CD4-positive, CD25-positive, alpha-beta regulatory T cell (primary cell): ENCODE measurements at regions not wholly inside any gene's neighbourhood (a gene's known extent, or its start where the extent isn't known, plus 50 kb on each side); places are given as distances from the start of the nearest gene placed in this dataset.

Source experiments
- ATAC-seq, 2 donors: fragments of 150-1000 bp; cut with Tn5 transposase; one replicate each; pipeline ENCODE4 v1.10.0; 2021; ENCODE audit warnings: low read depth in 2 of 2, moderate number of reproducible peaks in 2 of 2, moderate library complexity in 1 of 2
- DNase-seq, 3 donors: peaks; one replicate each; pipeline versions ENCODE4 v3.0.0 to v3.0.0-alpha.2; 2012 to 2022; ENCODE audit warnings: mixed read lengths in 1 of 3
- H3K27ac ChIP-seq: one replicate; pipeline ENCODE4 v1.7.0; 2013; ENCODE audit warnings: mild to moderate bottlenecking, low read length; ENCODE audit not compliant: insufficient read depth, poor library complexity, severe bottlenecking
- H3K27me3 ChIP-seq: one replicate; pipeline ENCODE4 v1.7.0; 2013; ENCODE audit warnings: low read length; ENCODE audit not compliant: control insufficient read depth, insufficient read depth
- H3K36me3 ChIP-seq: one replicate; pipeline ENCODE4 v1.7.0; 2013; ENCODE audit warnings: mild to moderate bottlenecking, low read length, moderate library complexity; ENCODE audit not compliant: control insufficient read depth, insufficient read depth
- H3K4me1 ChIP-seq: 2 replicates; pipeline ENCODE4 v1.7.0; 2013; ENCODE audit warnings: mild to moderate bottlenecking, low read length; ENCODE audit not compliant: insufficient read depth, control insufficient read depth, poor library complexity, severe bottlenecking
- H3K4me3 ChIP-seq: one replicate; pipeline ENCODE4 v1.7.0; 2013; ENCODE audit warnings: low read depth, mild to moderate bottlenecking, low read length, moderate library complexity
- H3K9me3 ChIP-seq, 2 experiments: 1 replicate in 1 of 2; 2 replicates in 1 of 2; pipeline ENCODE4 v1.7.0; 2013; ENCODE audit warnings: low read length in 2 of 2, mild to moderate bottlenecking in 1 of 2, moderate library complexity in 1 of 2; ENCODE audit not compliant: control insufficient read depth in 2 of 2
- H3K27ac Mint-ChIP-seq, 3 donors: one replicate each; pipeline ENCODE4 v1.8.0; 2020 to 2022; ENCODE audit warnings: mild to moderate bottlenecking in 3 of 3, mixed read lengths in 3 of 3, moderate library complexity in 2 of 3
- H3K27me3 Mint-ChIP-seq: one replicate; pipeline ENCODE4 v1.8.0; 2022; ENCODE audit warnings: mild to moderate bottlenecking, mixed read lengths
- H3K36me3 Mint-ChIP-seq: one replicate; pipeline ENCODE4 v1.8.0; 2020; ENCODE audit warnings: mixed read lengths
- H3K4me1 Mint-ChIP-seq, 4 donors: one replicate each; pipeline ENCODE4 v1.8.0; 2020 to 2022; ENCODE audit warnings: mixed read lengths in 4 of 4, mild to moderate bottlenecking in 1 of 4
- H3K4me3 Mint-ChIP-seq, 4 donors: one replicate each; pipeline ENCODE4 v1.8.0; 2020 to 2022; ENCODE audit warnings: mild to moderate bottlenecking in 4 of 4, mixed read lengths in 4 of 4, moderate library complexity in 3 of 4
- H3K9me3 Mint-ChIP-seq, 7 donors: one replicate each; pipeline ENCODE4 v1.8.0; 2020 to 2022; ENCODE audit warnings: mixed read lengths in 7 of 7, mild to moderate bottlenecking in 3 of 7, moderate library complexity in 2 of 7

GRCh38 chr6:22349051-22349450 lies 52.2 kb upstream of the PRL start:
- Histone ChIP-seq H3K4me1 (no peaks in the 10 kb centered on the region), H3K27ac (no peak overlapping the region), H3K36me3 (no peaks in the 10 kb centered on the region), H3K4me3 (no peak overlapping the region), H3K9me3 (no peaks in the 10 kb centered on the region), H3K27me3 (no peaks in the 10 kb centered on the region)
- Mint-ChIP-seq H3K9me3 (peaks cover 0 to 14% (median 3%) of the 10 kb centered on the region in 7 donors), H3K27me3 (no peaks in the 10 kb centered on the region), H3K4me1 (no peaks in the 10 kb centered on the region), H3K27ac (no peak overlapping the region), H3K36me3 (no peaks in the 10 kb centered on the region), H3K4me3 (peak overlapping the region in 1 of 4 donors; percentile 83)
- ATAC-seq (no peak), DNase-seq (no peak)

GRCh38 chr6:22349528-22349927 lies 52.7 kb upstream of the PRL start:
- Mint-ChIP-seq H3K27me3 (no peaks in the 10 kb centered on the region), H3K9me3 (peaks cover 0 to 13% (median 3%) of the 10 kb centered on the region in 7 donors), H3K36me3 (no peaks in the 10 kb centered on the region), H3K4me3 (no peak overlapping the region), H3K27ac (no peak overlapping the region), H3K4me1 (no peaks in the 10 kb centered on the region)
- DNase-seq (no peak), ATAC-seq (no peak)
- H3K4me3 ChIP-seq: no peak overlapping the region
- H3K27me3 ChIP-seq: no peaks in the 10 kb centered on the region
- H3K27ac ChIP-seq: no peak overlapping the region
- no peaks in the 10 kb centered on the region for H3K4me1 ChIP-seq
- no peaks in the 10 kb centered on the region for H3K36me3 ChIP-seq
- H3K9me3 ChIP-seq: no peaks in the 10 kb centered on the region

GRCh38 chr6:22350109-22350508 lies 53.3 kb upstream of the PRL start:
- Histone ChIP-seq H3K9me3 (no peaks in the 10 kb centered on the region), H3K36me3 (no peaks in the 10 kb centered on the region), H3K27me3 (no peaks in the 10 kb centered on the region), H3K4me3 (no peak overlapping the region), H3K27ac (no peak overlapping the region), H3K4me1 (no peaks in the 10 kb centered on the region)
- DNase-seq (no peak), ATAC-seq (no peak)
- peaks cover 0 to 9% (median 2%) of the 10 kb centered on the region in 7 donors for H3K9me3 Mint-ChIP-seq
- H3K27me3 Mint-ChIP-seq: no peaks in the 10 kb centered on the region
- no peak overlapping the region for H3K27ac Mint-ChIP-seq
- H3K4me3 Mint-ChIP-seq: no peak overlapping the region
- H3K4me1 Mint-ChIP-seq: no peaks in the 10 kb centered on the region
- no peaks in the 10 kb centered on the region for H3K36me3 Mint-ChIP-seq

GRCh38 chr6:22353101-22353500 lies 56.3 kb upstream of the PRL start:
- peaks cover 0 to 8% (median 2%) of the 10 kb centered on the region in 7 donors for H3K9me3 Mint-ChIP-seq
- no peaks in the 10 kb centered on the region for H3K27me3 Mint-ChIP-seq
- no peaks in the 10 kb centered on the region for H3K4me1 ChIP-seq
- H3K4me3 ChIP-seq: no peak overlapping the region
- H3K27me3 ChIP-seq: no peaks in the 10 kb centered on the region
- H3K4me3 Mint-ChIP-seq: no peak overlapping the region
- no peak overlapping the region for H3K27ac ChIP-seq
- no peaks in the 10 kb centered on the region for H3K36me3 ChIP-seq
- no peak for DNase-seq
- no peaks in the 10 kb centered on the region for H3K4me1 Mint-ChIP-seq
- no peak overlapping the region for H3K27ac Mint-ChIP-seq
- H3K9me3 ChIP-seq: no peaks in the 10 kb centered on the region
- ATAC-seq: no peak
- no peaks in the 10 kb centered on the region for H3K36me3 Mint-ChIP-seq

- Mint-ChIP-seq H3K9me3 (peaks cover 0 to 10% (median 4%) of the 10 kb centered on the region in 7 donors), H3K27me3 (no peaks in the 10 kb centered on the region), H3K36me3 (no peaks in the 10 kb centered on the region), H3K4me3 (no peak overlapping the region), H3K27ac (no peak overlapping the region), H3K4me1 (no peaks in the 10 kb centered on the region)
- Histone ChIP-seq H3K27ac (no peak overlapping the region), H3K36me3 (no peaks in the 10 kb centered on the region), H3K9me3 (no peaks in the 10 kb centered on the region), H3K4me1 (no peaks in the 10 kb centered on the region), H3K4me3 (no peak overlapping the region), H3K27me3 (no peaks in the 10 kb centered on the region)
- no peak for ATAC-seq
- DNase-seq: no peak
Observed at GRCh38 chr6:22356362-22356940, 59.6 kb upstream of the PRL start.

- Mint-ChIP-seq H3K9me3 (peaks cover 0 to 10% (median 4%) of the 10 kb centered on the region in 7 donors), H3K4me1 (no peaks in the 10 kb centered on the region), H3K36me3 (no peaks in the 10 kb centered on the region), H3K27me3 (no peaks in the 10 kb centered on the region), H3K27ac (no peak overlapping the region), H3K4me3 (no peak overlapping the region)
- ATAC-seq (no peak), DNase-seq (no peak)
- Histone ChIP-seq H3K27ac (no peak overlapping the region), H3K4me1 (no peaks in the 10 kb centered on the region), H3K4me3 (no peak overlapping the region), H3K36me3 (no peaks in the 10 kb centered on the region), H3K9me3 (no peaks in the 10 kb centered on the region), H3K27me3 (no peaks in the 10 kb centered on the region)
Observed at GRCh38 chr6:22357724-22358189, 60.9 kb upstream of the PRL start.

- H3K36me3 Mint-ChIP-seq: no peaks in the 10 kb centered on the region
- H3K4me3 Mint-ChIP-seq: no peak overlapping the region
- no peak for ATAC-seq
- Histone ChIP-seq H3K4me3 (no peak overlapping the region), H3K9me3 (no peaks in the 10 kb centered on the region), H3K27ac (no peak overlapping the region), H3K4me1 (no peaks in the 10 kb centered on the region), H3K36me3 (no peaks in the 10 kb centered on the region), H3K27me3 (no peaks in the 10 kb centered on the region)
- DNase-seq: no peak
- no peaks in the 10 kb centered on the region for H3K27me3 Mint-ChIP-seq
- peaks cover 0 to 9% (median 4%) of the 10 kb centered on the region in 7 donors for H3K9me3 Mint-ChIP-seq
- no peaks in the 10 kb centered on the region for H3K4me1 Mint-ChIP-seq
- H3K27ac Mint-ChIP-seq: no peak overlapping the region
Observed at GRCh38 chr6:22361576-22361975, 64.7 kb upstream of the PRL start.

- Histone ChIP-seq H3K27me3 (no peaks in the 10 kb centered on the region), H3K4me3 (no peak overlapping the region), H3K9me3 (no peaks in the 10 kb centered on the region), H3K36me3 (no peaks in the 10 kb centered on the region), H3K4me1 (no peaks in the 10 kb centered on the region), H3K27ac (no peak overlapping the region)
- DNase-seq (no peak), ATAC-seq (no peak)
- H3K36me3 Mint-ChIP-seq: no peaks in the 10 kb centered on the region
- no peak overlapping the region for H3K4me3 Mint-ChIP-seq
- peaks cover 0 to 9% (median 3%) of the 10 kb centered on the region in 7 donors for H3K9me3 Mint-ChIP-seq
- no peak overlapping the region for H3K27ac Mint-ChIP-seq
- no peaks in the 10 kb centered on the region for H3K27me3 Mint-ChIP-seq
- no peaks in the 10 kb centered on the region for H3K4me1 Mint-ChIP-seq
Observed at GRCh38 chr6:22362361-22362760, 65.5 kb upstream of the PRL start.
